Activated T-cell treated with anti-CD3 and anti-CD28 coated beads, Interleukin-2, amount 50 U/mL, for 24 hours (primary cell): ENCODE measurements at regions not wholly inside any gene's neighbourhood (a gene's known extent, or its start where the extent isn't known, plus 50 kb on each side); places are given as distances from the start of the nearest gene placed in this dataset.

Experiments used
- DNase-seq: peaks from one replicate; pipeline ENCODE4 v3.0.0-alpha.2; 2020
- H3K27ac Mint-ChIP-seq: 2 replicates; pipeline ENCODE4 v1.8.0; 2020; ENCODE audit warnings: mild to moderate bottlenecking, mixed read lengths
- H3K27me3 Mint-ChIP-seq: 2 replicates; pipeline ENCODE4 v1.8.0; 2020; ENCODE audit warnings: mixed read lengths
- H3K36me3 Mint-ChIP-seq: 2 replicates; pipeline ENCODE4 v1.8.0; 2020; ENCODE audit warnings: low read depth, mixed read lengths
- H3K4me1 Mint-ChIP-seq: 2 replicates; pipeline ENCODE4 v1.8.0; 2020; ENCODE audit warnings: low read depth, mixed read lengths
- H3K4me3 Mint-ChIP-seq: 2 replicates; pipeline ENCODE4 v1.8.0; 2020; ENCODE audit warnings: mild to moderate bottlenecking, moderate library complexity, mixed read lengths
- H3K9me3 Mint-ChIP-seq: 2 replicates; pipeline ENCODE4 v1.8.0; 2020; ENCODE audit warnings: mixed read lengths

DNA sequence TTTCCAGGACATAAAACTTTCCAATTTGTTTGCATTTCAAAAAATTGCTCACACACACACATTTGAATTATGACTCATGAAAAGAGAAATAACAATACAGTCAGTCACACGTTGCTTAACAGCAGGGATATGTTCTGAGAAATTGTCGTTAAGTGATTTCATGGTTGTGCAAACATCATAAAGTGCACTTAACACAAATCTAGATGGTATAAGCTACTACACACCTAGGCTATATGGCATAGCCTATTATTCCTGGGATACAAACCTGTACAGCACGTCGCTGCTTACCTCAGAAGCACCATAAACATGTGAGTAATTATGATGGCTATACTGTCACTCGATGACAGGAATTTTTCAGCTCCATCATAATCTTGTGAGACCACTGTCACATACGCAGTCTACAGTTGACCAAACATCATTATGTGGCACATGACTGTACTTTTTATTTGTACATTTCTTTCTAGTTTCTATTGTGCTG is 378.2 kb downstream of the ACTL7B start:
- no peak overlapping the region for H3K27ac Mint-ChIP-seq
- H3K36me3 Mint-ChIP-seq = no peaks in the 10 kb centered on the region
- peaks cover 7% of the 10 kb centered on the region for H3K4me1 Mint-ChIP-seq
- H3K9me3 Mint-ChIP-seq = peaks cover 2% of the 10 kb centered on the region
- H3K27me3 Mint-ChIP-seq = no peaks in the 10 kb centered on the region
- H3K4me3 Mint-ChIP-seq = no peak overlapping the region
- no peak for DNase-seq

DNA sequence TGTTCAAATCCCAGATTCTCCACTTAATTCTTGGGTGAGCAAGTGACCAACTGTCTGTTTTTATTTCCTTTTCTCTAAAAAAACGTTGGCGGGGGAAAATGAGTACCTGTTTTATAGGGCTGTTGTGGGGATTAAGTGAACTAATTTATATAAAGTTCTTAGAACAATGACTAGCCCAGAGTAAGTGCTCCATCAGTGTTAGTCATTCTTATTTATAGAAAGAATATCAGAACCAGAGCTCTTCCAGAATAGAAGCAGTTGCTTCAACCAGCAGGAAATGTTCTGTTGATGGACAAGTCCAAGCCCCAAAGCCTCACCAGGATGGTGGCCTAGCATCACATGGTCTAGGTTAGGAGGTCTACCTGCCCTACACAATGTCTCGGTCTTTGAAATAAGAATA is 379.2 kb downstream of the ACTL7B start:
- no peak for DNase-seq
- no peak overlapping the region for H3K27ac Mint-ChIP-seq
- H3K27me3 Mint-ChIP-seq = no peaks in the 10 kb centered on the region
- H3K36me3 Mint-ChIP-seq = no peaks in the 10 kb centered on the region
- H3K4me1 Mint-ChIP-seq = peaks cover 7% of the 10 kb centered on the region
- peaks cover 2% of the 10 kb centered on the region for H3K9me3 Mint-ChIP-seq
- H3K4me3 Mint-ChIP-seq = no peak overlapping the region

DNA sequence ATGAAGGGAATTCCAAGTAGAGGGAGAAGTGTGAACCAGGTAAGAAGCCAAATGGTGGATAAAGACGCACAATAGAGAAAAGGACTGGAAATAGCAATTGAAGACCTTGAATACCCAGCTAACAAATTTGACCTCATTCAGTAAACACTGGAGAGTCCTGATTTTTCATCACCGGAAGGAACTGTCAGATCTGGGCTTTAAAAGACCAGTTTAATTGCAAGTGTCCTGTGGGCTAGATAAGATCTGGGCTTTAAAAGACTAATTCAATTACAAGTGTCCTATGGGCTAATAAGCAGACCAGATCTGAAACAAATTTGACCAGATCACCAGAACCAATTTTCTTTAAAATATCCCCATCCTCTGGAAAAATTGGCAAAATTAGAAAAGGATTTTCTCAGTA is 380.0 kb downstream of the ACTL7B start:
- no peaks in the 10 kb centered on the region for H3K27me3 Mint-ChIP-seq
- H3K9me3 Mint-ChIP-seq = peaks cover 2% of the 10 kb centered on the region
- no peak overlapping the region for H3K27ac Mint-ChIP-seq
- DNase-seq = no peak
- no peak overlapping the region for H3K4me3 Mint-ChIP-seq
- peaks cover 7% of the 10 kb centered on the region for H3K4me1 Mint-ChIP-seq
- H3K36me3 Mint-ChIP-seq = no peaks in the 10 kb centered on the region

DNA sequence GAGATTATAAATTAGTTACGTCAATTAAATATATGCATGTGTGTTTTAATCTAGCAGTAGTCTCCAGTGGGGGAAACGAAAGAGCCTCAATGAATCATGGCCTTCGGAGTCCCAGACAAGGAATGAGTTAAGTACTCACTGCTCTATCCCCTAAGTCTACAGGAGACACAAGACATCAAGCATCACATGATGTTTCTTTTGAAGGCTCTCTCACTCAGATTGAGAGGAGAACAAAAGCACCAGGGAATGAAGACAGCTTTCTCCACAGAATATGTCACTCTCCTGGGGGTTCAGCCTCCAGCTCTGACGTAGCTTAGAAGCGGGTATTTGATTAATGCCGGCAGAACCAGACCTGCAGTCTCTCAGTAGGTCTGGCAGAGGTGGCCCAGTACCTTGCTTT is 381.4 kb downstream of the ACTL7B start:
- no peak overlapping the region for H3K4me3 Mint-ChIP-seq
- H3K4me1 Mint-ChIP-seq = peaks cover 7% of the 10 kb centered on the region
- no peak for DNase-seq
- H3K27me3 Mint-ChIP-seq = no peaks in the 10 kb centered on the region
- no peaks in the 10 kb centered on the region for H3K36me3 Mint-ChIP-seq
- H3K9me3 Mint-ChIP-seq = peaks cover 2% of the 10 kb centered on the region
- no peak overlapping the region for H3K27ac Mint-ChIP-seq

DNA sequence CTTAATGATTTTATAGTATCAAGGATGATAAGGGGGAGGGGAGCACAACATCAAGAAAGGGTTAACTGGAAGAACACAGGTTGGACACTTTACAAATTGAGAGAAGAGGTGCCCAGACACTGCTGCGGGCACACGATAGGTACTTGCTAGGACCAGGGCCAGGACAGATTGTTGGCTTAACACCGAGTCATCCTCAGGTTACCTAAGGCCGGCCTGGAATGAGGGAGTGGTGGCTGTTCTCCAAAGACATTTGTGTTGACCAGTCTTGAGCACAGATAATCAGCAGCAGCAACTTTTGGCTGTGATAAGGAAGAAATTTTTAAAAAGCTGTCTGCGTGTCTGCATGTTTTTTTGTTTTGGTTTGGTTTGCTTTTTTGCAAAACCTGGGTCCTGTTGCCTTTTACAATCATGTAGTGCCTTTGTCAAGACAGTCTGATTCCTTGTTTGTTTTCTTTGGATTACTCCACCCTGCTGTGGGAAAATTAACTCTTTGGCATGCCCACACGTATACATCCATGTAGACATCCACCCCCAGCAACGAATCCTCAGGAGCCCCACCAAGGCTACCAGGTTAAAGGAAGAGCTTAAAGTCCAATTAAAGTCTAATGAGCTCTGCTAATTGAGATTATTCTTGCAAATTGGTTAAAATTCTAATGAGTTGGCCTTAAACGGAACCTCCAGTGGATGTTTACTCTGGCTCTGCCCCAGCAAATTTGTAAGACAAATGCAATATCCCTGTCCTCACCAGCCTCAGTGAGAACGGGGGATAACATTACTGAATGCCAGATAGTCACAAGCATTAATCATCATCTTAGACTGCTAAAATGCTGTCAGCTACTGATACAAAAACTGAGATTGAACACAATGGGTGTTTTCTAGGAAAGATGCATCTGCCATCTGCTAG is 382.3 kb downstream of the ACTL7B start:
- Mint-ChIP-seq H3K9me3 (peaks cover 5% of the 10 kb centered on the region), H3K27me3 (no peaks in the 10 kb centered on the region), H3K4me1 (no peaks in the 10 kb centered on the region), H3K27ac (no peak overlapping the region), H3K36me3 (no peaks in the 10 kb centered on the region), H3K4me3 (no peak overlapping the region)
- no peak for DNase-seq

DNA sequence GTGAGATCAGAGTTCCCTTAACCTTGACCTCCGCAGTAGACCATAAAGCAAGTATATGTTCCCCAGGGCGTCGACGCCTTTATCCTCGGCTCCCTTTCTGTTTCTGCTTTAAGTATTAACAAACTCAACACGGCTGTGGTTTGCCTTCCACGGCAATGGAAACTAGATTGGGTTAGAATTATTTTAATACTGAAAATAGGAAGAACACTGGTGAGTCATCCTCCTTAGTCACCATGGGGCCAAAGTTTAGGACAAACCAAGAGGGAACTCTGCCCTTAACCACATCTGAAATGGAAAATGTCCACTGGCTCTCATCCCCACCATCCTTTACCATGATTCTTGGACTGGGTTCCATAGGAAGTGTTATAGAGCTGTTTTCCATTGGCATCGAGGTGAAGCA is 386.1 kb downstream of the ACTL7B start:
- Mint-ChIP-seq H3K27me3 (no peaks in the 10 kb centered on the region), H3K4me1 (no peaks in the 10 kb centered on the region), H3K9me3 (peaks cover 11% of the 10 kb centered on the region), H3K36me3 (no peaks in the 10 kb centered on the region), H3K4me3 (no peak overlapping the region), H3K27ac (no peak overlapping the region)
- no peak for DNase-seq

DNA sequence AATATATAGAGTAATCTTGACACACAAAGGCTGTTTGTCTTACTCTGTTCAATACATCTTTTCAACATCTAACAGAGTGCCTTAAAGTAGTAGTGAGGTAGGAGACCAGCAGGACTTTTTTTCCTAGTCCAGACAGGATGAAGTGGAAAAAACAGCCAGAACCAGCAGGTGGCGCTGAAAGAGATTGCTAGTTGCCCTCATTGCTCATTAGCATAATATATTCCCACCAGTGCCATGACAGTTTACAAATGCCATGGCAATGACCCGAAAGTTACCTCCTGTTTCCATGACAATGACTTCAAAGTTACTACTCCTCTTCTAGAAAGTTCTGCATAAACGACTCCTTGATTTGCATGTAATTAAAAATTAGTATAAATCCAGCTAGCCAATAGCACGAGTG is 387.4 kb downstream of the ACTL7B start:
- no peak for DNase-seq
- H3K9me3 Mint-ChIP-seq = peaks cover 9% of the 10 kb centered on the region
- no peak overlapping the region for H3K4me3 Mint-ChIP-seq
- no peaks in the 10 kb centered on the region for H3K27me3 Mint-ChIP-seq
- no peak overlapping the region for H3K27ac Mint-ChIP-seq
- no peaks in the 10 kb centered on the region for H3K36me3 Mint-ChIP-seq
- no peaks in the 10 kb centered on the region for H3K4me1 Mint-ChIP-seq

DNA sequence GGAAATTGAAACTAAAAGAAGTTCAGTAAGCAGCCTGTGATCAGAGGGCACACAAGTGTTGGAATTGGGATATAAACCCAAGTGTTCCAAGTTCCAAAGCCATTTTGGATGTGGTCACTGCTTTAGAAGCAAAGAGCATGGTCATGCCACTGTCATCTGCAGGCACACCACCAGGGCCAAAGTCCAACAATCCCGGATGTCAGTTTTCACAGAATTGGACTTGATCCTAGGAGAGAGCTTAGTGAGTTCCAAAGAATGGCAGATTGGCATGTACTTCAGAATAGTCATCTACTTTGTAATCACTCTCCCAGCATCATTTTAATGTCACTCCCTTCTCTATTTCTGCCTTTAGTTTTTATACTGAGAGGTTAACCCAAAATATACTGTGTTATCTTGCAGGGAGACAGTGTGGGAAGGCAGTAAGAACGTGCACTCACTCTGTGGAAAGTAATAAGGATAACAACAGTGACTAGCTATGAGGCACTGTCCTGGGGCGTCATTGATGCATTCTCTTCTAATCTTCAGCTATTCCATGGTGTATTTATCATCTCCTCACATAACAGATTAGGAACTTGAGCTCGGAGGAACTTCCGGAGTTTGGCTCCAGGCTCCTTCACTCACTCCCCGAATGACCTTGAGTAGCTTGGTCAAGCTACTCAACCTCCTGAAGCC is 388.0 kb downstream of the ACTL7B start:
- Mint-ChIP-seq H3K4me3 (no peak overlapping the region), H3K36me3 (no peaks in the 10 kb centered on the region), H3K27me3 (no peaks in the 10 kb centered on the region), H3K27ac (no peak overlapping the region), H3K4me1 (no peaks in the 10 kb centered on the region), H3K9me3 (peaks cover 9% of the 10 kb centered on the region)
- DNase-seq = no peak

DNA sequence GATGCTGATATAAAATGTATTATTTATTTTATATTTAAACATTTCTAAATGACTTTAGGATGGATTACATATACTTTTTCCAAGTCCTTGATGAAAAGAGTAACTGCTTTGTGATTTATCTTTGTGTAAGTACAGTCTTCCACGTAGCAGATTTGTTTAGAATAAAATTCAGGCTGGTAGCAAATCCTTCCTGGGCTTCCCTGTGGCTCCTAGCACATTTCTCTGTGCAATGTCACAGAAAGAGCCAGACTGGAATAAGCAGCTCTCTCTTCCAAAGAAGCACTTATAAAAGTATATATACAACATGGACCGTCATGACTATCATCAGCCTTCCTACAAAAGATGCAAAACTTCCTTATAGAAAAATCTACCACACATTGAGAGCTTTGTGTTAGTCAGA is 388.6 kb downstream of the ACTL7B start:
- no peaks in the 10 kb centered on the region for H3K36me3 Mint-ChIP-seq
- DNase-seq = no peak
- peaks cover 9% of the 10 kb centered on the region for H3K9me3 Mint-ChIP-seq
- H3K4me1 Mint-ChIP-seq = no peaks in the 10 kb centered on the region
- no peaks in the 10 kb centered on the region for H3K27me3 Mint-ChIP-seq
- no peak overlapping the region for H3K4me3 Mint-ChIP-seq
- no peak overlapping the region for H3K27ac Mint-ChIP-seq

DNA sequence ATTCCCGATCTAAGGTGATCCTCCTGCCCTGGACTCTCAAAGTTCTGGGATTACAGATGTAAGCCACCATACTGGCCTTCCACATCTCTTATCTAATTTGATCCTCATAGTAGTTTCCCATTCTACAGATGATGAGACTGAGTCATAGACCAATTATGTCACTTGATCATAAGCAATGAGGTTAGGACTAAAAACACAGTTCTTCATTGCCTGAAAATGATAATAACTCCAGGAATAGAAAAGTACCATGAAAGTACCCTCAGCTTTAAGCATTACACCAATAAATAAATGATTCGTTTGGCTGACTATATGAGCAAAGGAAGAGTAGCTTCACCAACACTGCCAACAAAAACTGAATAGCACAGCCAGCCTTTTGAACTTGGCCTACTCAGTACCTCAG is 389.5 kb downstream of the ACTL7B start:
- H3K27me3 Mint-ChIP-seq = no peaks in the 10 kb centered on the region
- no peaks in the 10 kb centered on the region for H3K36me3 Mint-ChIP-seq
- DNase-seq = no peak
- H3K27ac Mint-ChIP-seq = no peak overlapping the region
- peaks cover 9% of the 10 kb centered on the region for H3K9me3 Mint-ChIP-seq
- H3K4me1 Mint-ChIP-seq = no peaks in the 10 kb centered on the region
- no peak overlapping the region for H3K4me3 Mint-ChIP-seq

DNA sequence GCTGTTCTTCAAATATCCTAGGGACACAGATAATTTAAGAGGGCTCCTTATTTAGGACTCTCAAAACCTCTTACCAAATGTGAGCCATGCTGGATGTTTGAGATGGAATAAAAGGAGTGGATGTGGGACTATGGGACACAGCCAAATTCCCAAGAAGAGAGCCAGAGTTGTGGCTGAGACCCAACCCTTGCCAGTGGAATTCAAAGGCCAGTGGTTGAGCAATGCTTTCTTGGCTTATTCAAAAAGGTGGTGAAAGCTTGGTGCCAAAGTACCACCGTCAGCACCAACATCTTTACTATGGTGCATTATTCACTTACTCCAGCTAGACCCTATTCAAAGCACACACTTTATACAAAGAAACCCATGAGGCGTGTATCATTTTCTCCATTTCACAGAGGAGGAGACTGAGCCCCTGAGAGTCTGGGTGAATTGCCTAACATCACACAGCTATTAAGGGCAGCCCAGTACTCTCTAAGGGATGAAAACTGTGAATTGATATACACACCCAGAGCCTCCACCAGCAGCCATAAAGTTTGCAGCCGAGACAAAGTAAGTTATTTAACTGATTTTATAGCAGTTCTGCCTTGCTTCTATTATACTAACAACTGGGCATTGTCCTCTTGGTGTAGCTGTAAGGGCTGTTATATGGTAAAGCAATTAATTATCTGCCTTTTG is 391.7 kb downstream of the ACTL7B start:
- no peak for DNase-seq

DNA sequence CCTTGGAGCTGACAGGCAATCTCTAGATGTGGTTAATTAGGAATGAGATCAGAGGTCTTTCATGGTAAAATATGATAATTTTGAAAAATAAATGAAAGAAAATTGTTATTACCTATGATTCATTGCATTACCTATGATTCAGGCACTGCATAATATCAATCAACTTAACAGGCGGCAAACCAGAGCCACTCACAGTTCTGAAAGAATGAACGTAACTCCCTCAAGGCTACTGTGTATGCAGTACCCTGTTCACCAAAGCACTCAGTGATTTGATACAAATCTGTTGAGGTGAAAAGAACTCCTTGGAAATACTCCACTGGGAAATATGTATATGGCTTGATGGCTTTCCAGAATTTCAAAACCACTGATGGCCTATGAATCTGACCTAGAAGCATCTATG is 398.9 kb downstream of the ACTL7B start:
- no peak for DNase-seq
- H3K36me3 Mint-ChIP-seq = no peaks in the 10 kb centered on the region

More for the DNA sequence above, 391.7 kb downstream of the ACTL7B start:
- H3K27me3 Mint-ChIP-seq = no peaks in the 10 kb centered on the region
- H3K9me3 Mint-ChIP-seq = peaks cover 6% of the 10 kb centered on the region
- H3K4me3 Mint-ChIP-seq = no peak overlapping the region
- no peaks in the 10 kb centered on the region for H3K4me1 Mint-ChIP-seq
- H3K27ac Mint-ChIP-seq = no peak overlapping the region
- H3K36me3 Mint-ChIP-seq = no peaks in the 10 kb centered on the region

DNA sequence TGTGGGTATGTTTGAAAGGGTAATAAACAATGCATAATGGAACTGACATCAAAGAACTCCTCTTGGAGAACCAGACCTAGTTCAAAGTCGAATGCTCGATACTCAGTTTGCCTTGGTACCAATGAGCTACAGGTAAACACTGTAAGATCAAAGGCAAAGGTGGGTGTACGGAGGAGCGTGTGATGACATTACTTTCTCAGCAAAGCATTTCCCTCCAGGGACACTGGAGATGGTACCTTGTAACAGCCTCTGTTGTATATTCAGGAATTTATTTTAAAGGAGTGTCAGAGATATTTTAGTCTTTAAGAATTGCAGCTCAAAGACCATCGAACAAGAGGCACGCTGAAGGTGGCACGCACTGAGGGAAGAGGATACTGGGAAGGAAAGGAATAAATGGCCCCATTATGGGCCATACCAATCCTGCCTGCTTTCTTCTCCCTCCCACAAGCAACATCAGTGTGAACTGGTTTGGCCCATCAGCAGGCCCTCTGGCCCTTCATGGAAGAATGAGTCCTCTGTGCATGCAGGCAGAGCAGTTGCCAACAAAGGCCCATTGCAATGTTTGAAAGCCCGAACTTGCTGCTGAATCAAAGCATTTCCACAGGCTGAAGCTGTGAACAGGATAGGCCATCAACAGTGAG is 410.2 kb downstream of the ACTL7B start:
- H3K9me3 Mint-ChIP-seq = peaks cover 8% of the 10 kb centered on the region
- DNase-seq = no peak
- no peaks in the 10 kb centered on the region for H3K27me3 Mint-ChIP-seq
- no peak overlapping the region for H3K4me3 Mint-ChIP-seq
- no peak overlapping the region for H3K27ac Mint-ChIP-seq
- H3K36me3 Mint-ChIP-seq = no peaks in the 10 kb centered on the region
- no peaks in the 10 kb centered on the region for H3K4me1 Mint-ChIP-seq

More for the DNA sequence above, 398.9 kb downstream of the ACTL7B start:
- no peak overlapping the region for H3K4me3 Mint-ChIP-seq
- no peaks in the 10 kb centered on the region for H3K27me3 Mint-ChIP-seq
- H3K27ac Mint-ChIP-seq = no peak overlapping the region
- peaks cover 4% of the 10 kb centered on the region for H3K9me3 Mint-ChIP-seq
- no peaks in the 10 kb centered on the region for H3K4me1 Mint-ChIP-seq
